ENCODE measurements at regions not wholly inside any gene's neighbourhood (a gene's known extent, or its start where the extent isn't known, plus 50 kb on each side); places are given as distances from the start of the nearest gene placed in this dataset.

GRCh38 chr5:67299231-67299735 lies 102.7 kb upstream of the CD180 start:
- H3K27me3 ChIP-seq (ENCODE audit: insufficient read depth, low read length): peaks cover 15% of the 10 kb centered on the region
- no peaks in the 10 kb centered on the region for H4K20me1 ChIP-seq (ENCODE audit: insufficient read depth)
- no peaks in the 10 kb centered on the region for H3K9me2 ChIP-seq (ENCODE audit: insufficient read depth)
- no peak for ATAC-seq
- no peak overlapping the region for H3K9ac ChIP-seq (ENCODE audit: low read length)
- H3K4me3 ChIP-seq (replicated peaks in 1 of 2; ENCODE audit: low read depth in 1 of 2, low read length in 2 of 2): no peak overlapping the region
- H3K4me1 ChIP-seq (ENCODE audit: control insufficient read depth in 1 of 2, insufficient read depth in 2 of 2, low read length in 2 of 2): peaks cover 0 to 9% of the 10 kb centered on the region in 2 experiments; a peak in 1 of 4 replicates
- intact Hi-C loops (cut with micrococcal nuclease): no loop called here
- no peaks in the 10 kb centered on the region for H3K79me2 ChIP-seq (ENCODE audit: insufficient read depth, low read length)
- H2AFZ ChIP-seq (ENCODE audit: low read depth, low read length, poor library complexity, severe bottlenecking): no peak overlapping the region
- ChIA-PET CTCF (no interaction called here), RAD21 (ENCODE audit: low non-redundant PET in 1 of 2, low total read pairs in 2 of 2, uncharacterized antibody in 2 of 2, unreplicated experiment in 2 of 2) (no interaction called here), POLR2A (no interaction called here)
- no peaks in the 10 kb centered on the region for H3K36me3 ChIP-seq (ENCODE audit: control insufficient read depth in 1 of 2, insufficient read depth in 2 of 2, low read length in 2 of 2)
- DNase-seq (ENCODE audit: low read depth, low spot score): no peak
- no peak overlapping the region for H3K27ac ChIP-seq (ENCODE audit: low read depth, low read length)
- TF ChIP-seq RAD21 (IDR thresholded peaks at IDR 0.05; ENCODE audit: low read depth): no peak
- TF ChIP-seq ATF3 (IDR thresholded peaks at IDR 0.05): no peak
- no peak for TF ChIP-seq MAX (IDR thresholded peaks at IDR 0.05)
- TF ChIP-seq FOSL1 (IDR thresholded peaks at IDR 0.05; ENCODE audit: low read depth): no peak
- no peak for TF ChIP-seq REST (IDR thresholded peaks at IDR 0.05; ENCODE audit: low read depth)
- no peak overlapping the region for H3K4me2 ChIP-seq (ENCODE audit: low read length)
- BruUV-seq (replicated peaks): no TSS peak
- no peaks in the 10 kb centered on the region for H3K9me3 ChIP-seq (ENCODE audit: control insufficient read depth in 1 of 2, insufficient read depth in 1 of 2, low read depth in 1 of 2, low read length in 2 of 2)
